Natural killer cell (primary cell): ENCODE measurements at regions not wholly inside any gene's neighbourhood (a gene's known extent, or its start where the extent isn't known, plus 50 kb on each side); places are given as distances from the start of the nearest gene placed in this dataset.

ENCODE experiments used
- ATAC-seq, 3 donors: fragments of 150-1000 bp in 2 of 3; fragments of 200-7000 bp in 1 of 3; cut with Tn5 transposase; 1 replicate in 1 of 3; 2 replicates in 2 of 3; pipeline ENCODE4 v1.10.0; 2021; ENCODE audit warnings: mild to moderate bottlenecking in 2 of 3, moderate library complexity in 2 of 3
- DNase-seq, 2 donors: peaks; one replicate each; pipeline versions ENCODE4 v3.0.0 to v3.0.0-alpha.2; 2013 to 2021; ENCODE audit warnings: mixed read lengths in 1 of 2
- H3K27ac ChIP-seq: one replicate; pipeline ENCODE4 v1.5.1; 2013; ENCODE audit warnings: mild to moderate bottlenecking, low read length
- H3K27me3 ChIP-seq: one replicate; pipeline ENCODE4 v1.6.1; 2013; ENCODE audit warnings: low read length; ENCODE audit not compliant: control insufficient read depth, insufficient read depth
- H3K36me3 ChIP-seq: one replicate; pipeline ENCODE4 v1.6.1; 2013; ENCODE audit warnings: low read length; ENCODE audit not compliant: control insufficient read depth, insufficient read depth
- H3K4me1 ChIP-seq: one replicate; pipeline ENCODE4 v1.6.1; 2013; ENCODE audit warnings: low read length; ENCODE audit not compliant: control insufficient read depth, insufficient read depth
- H3K4me3 ChIP-seq: one replicate; pipeline ENCODE4 v1.5.1; 2013; ENCODE audit warnings: low read length
- H3K9me3 ChIP-seq: one replicate; pipeline ENCODE4 v1.6.1; 2013; ENCODE audit warnings: low read length; ENCODE audit not compliant: control insufficient read depth, insufficient read depth
- H3K27ac Mint-ChIP-seq, 2 donors: one replicate each; pipeline ENCODE4 v1.8.0; 2022; ENCODE audit warnings: mild to moderate bottlenecking in 2 of 2, mixed read lengths in 2 of 2, moderate library complexity in 1 of 2
- H3K27me3 Mint-ChIP-seq, 2 donors: one replicate each; pipeline ENCODE4 v1.8.0; 2022; ENCODE audit warnings: low read depth in 2 of 2, mixed read lengths in 2 of 2
- H3K36me3 Mint-ChIP-seq: one replicate; pipeline ENCODE4 v1.8.0; 2022; ENCODE audit warnings: mixed read lengths
- H3K4me1 Mint-ChIP-seq, 2 donors: one replicate each; pipeline ENCODE4 v1.8.0; 2022; ENCODE audit warnings: mixed read lengths in 2 of 2
- H3K4me3 Mint-ChIP-seq: one replicate; pipeline ENCODE4 v1.8.0; 2022; ENCODE audit warnings: mild to moderate bottlenecking, moderate library complexity, mixed read lengths
- H3K9me3 Mint-ChIP-seq, 2 donors: one replicate each; pipeline ENCODE4 v1.8.0; 2022; ENCODE audit warnings: mixed read lengths in 2 of 2
- WGBS: methylation state at CpG from one replicate; pipeline ENCODE4 v1.1.7; 2013; ENCODE audit warnings: missing lambda C conversion rate; ENCODE audit not compliant: insufficient coverage; 5-methylcytosine and 5-hydroxymethylcytosine counted together
- intact Hi-C: fragments of 100-400 bp; cut with micrococcal nuclease; formaldehyde crosslinking; loops from one replicate; pipeline ENCODE4 v1.14.2; 2022
- TF ChIP-seq, protein P1 (sequence below): fragments of 200-600 bp; IDR thresholded peaks from one replicate; pipeline ENCODE4 v1.8.0; 2022; ENCODE audit warnings: antibody characterized with exemption

DNA sequence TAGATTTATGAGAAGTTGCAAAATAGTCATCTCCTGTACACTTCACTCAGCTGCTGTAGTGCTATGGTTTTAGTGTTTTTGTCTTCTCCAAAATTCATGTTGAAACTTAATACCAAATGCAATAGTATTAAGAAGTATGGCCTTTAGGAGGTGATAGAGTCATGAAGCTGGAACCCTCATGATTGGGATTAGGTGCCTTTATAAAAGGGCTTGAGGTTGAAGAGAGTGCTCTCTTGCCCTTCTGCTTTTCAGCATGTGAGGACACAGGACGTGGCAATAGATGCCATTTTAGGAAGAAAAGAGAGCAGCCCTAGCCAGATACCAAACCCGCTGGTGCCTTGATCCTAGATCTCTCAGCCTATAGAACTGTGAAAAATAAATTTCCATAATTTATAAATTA lies 87.6 kb downstream of the CTH start:
- no peak for ATAC-seq
- WGBS: 26% methylated on average over 2 of the region's 2 CpGs

GRCh38 chr1:70499695-70500094 lies 88.6 kb downstream of the CTH start:
- H3K4me3 ChIP-seq: no peak overlapping the region
- H3K4me1 ChIP-seq: no peaks in the 10 kb centered on the region
- no CpG with 5 or more reads among the region's 1 CpG for WGBS
- no peak for DNase-seq
- no peaks in the 10 kb centered on the region for H3K36me3 ChIP-seq
- H3K27ac Mint-ChIP-seq: no peak overlapping the region
- H3K27ac ChIP-seq: no peak overlapping the region
- no peak overlapping the region for H3K4me3 Mint-ChIP-seq
- TF ChIP-seq, protein P1, sequence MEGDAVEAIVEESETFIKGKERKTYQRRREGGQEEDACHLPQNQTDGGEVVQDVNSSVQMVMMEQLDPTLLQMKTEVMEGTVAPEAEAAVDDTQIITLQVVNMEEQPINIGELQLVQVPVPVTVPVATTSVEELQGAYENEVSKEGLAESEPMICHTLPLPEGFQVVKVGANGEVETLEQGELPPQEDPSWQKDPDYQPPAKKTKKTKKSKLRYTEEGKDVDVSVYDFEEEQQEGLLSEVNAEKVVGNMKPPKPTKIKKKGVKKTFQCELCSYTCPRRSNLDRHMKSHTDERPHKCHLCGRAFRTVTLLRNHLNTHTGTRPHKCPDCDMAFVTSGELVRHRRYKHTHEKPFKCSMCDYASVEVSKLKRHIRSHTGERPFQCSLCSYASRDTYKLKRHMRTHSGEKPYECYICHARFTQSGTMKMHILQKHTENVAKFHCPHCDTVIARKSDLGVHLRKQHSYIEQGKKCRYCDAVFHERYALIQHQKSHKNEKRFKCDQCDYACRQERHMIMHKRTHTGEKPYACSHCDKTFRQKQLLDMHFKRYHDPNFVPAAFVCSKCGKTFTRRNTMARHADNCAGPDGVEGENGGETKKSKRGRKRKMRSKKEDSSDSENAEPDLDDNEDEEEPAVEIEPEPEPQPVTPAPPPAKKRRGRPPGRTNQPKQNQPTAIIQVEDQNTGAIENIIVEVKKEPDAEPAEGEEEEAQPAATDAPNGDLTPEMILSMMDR: no peak
- H3K27me3 Mint-ChIP-seq: no peaks in the 10 kb centered on the region
- intact Hi-C loops: no loop called here
- ATAC-seq: no peak
- H3K9me3 Mint-ChIP-seq: no peaks in the 10 kb centered on the region
- H3K36me3 Mint-ChIP-seq: no peaks in the 10 kb centered on the region
- no peaks in the 10 kb centered on the region for H3K27me3 ChIP-seq
- H3K9me3 ChIP-seq: no peaks in the 10 kb centered on the region
- H3K4me1 Mint-ChIP-seq: no peaks in the 10 kb centered on the region

More for the DNA sequence above, 87.6 kb downstream of the CTH start:
- TF ChIP-seq, protein P1: no peak
- no peaks in the 10 kb centered on the region for H3K27me3 Mint-ChIP-seq
- Histone ChIP-seq H3K36me3 (no peaks in the 10 kb centered on the region), H3K4me3 (no peak overlapping the region), H3K27ac (no peak overlapping the region), H3K4me1 (no peaks in the 10 kb centered on the region), H3K9me3 (no peaks in the 10 kb centered on the region), H3K27me3 (no peaks in the 10 kb centered on the region)
- H3K36me3 Mint-ChIP-seq: no peaks in the 10 kb centered on the region
- no peaks in the 10 kb centered on the region for H3K4me1 Mint-ChIP-seq
- H3K9me3 Mint-ChIP-seq: no peaks in the 10 kb centered on the region
- intact Hi-C loops: no loop called here
- no peak for DNase-seq
- H3K27ac Mint-ChIP-seq: no peak overlapping the region
- H3K4me3 Mint-ChIP-seq: no peak overlapping the region

GRCh38 chr1:70503358-70503757 lies 92.3 kb downstream of the CTH start:
- TF ChIP-seq, protein P1: no peak
- intact Hi-C loops: no loop called here
- Mint-ChIP-seq H3K36me3 (no peaks in the 10 kb centered on the region), H3K27me3 (peaks cover 0 to 4% of the 10 kb centered on the region in 2 donors), H3K9me3 (no peaks in the 10 kb centered on the region), H3K4me1 (no peaks in the 10 kb centered on the region), H3K4me3 (no peak overlapping the region), H3K27ac (no peak overlapping the region)
- Histone ChIP-seq H3K4me1 (no peaks in the 10 kb centered on the region), H3K4me3 (no peak overlapping the region), H3K36me3 (no peaks in the 10 kb centered on the region), H3K9me3 (no peaks in the 10 kb centered on the region), H3K27ac (no peak overlapping the region), H3K27me3 (no peaks in the 10 kb centered on the region)
- no CpG with 5 or more reads among the region's 1 CpG for WGBS
- ATAC-seq (no peak), DNase-seq (no peak)

GRCh38 chr1:70504176-70504820 lies 93.2 kb downstream of the CTH start:
- no peaks in the 10 kb centered on the region for H3K27me3 ChIP-seq
- DNase-seq (no peak), ATAC-seq (no peak)
- no peaks in the 10 kb centered on the region for H3K9me3 ChIP-seq
- Mint-ChIP-seq H3K27me3 (peaks cover 0 to 4% of the 10 kb centered on the region in 2 donors), H3K4me3 (no peak overlapping the region), H3K27ac (no peak overlapping the region), H3K36me3 (no peaks in the 10 kb centered on the region), H3K4me1 (no peaks in the 10 kb centered on the region), H3K9me3 (no peaks in the 10 kb centered on the region)
- H3K4me3 ChIP-seq: no peak overlapping the region
- no peaks in the 10 kb centered on the region for H3K4me1 ChIP-seq
- 88% methylated on average over 6 of the region's 7 CpGs for WGBS
- intact Hi-C loops: no loop called here
- TF ChIP-seq, protein P1: no peak
- H3K36me3 ChIP-seq: no peaks in the 10 kb centered on the region
- no peak overlapping the region for H3K27ac ChIP-seq
